T-helper 2 cell treated with Interferon-gamma antibody and Interleukin-4, amounts not matched to agents 5 μg/mL and 100 μg/mL, for 36 hours (primary cell): ENCODE measurements at regions not wholly inside any gene's neighbourhood (a gene's known extent, or its start where the extent isn't known, plus 50 kb on each side); places are given as distances from the start of the nearest gene placed in this dataset.
A peak's percentile ranks its signal among the peaks of the same experiment; 100 is the strongest.

Experiments used
- DNase-seq: peaks from one replicate; pipeline ENCODE4 v3.0.0; 2021; ENCODE audit warnings: low spot score
- H3K27ac Mint-ChIP-seq: one replicate; pipeline ENCODE4 v1.8.0; 2021; ENCODE audit warnings: mild to moderate bottlenecking, mixed read lengths
- H3K27me3 Mint-ChIP-seq: one replicate; pipeline ENCODE4 v1.8.0; 2021; ENCODE audit warnings: low read depth, mixed read lengths
- H3K36me3 Mint-ChIP-seq: one replicate; pipeline ENCODE4 v1.8.0; 2021; ENCODE audit warnings: low read depth, mixed read lengths
- H3K4me1 Mint-ChIP-seq: one replicate; pipeline ENCODE4 v1.8.0; 2021; ENCODE audit warnings: low read depth, mixed read lengths
- H3K4me3 Mint-ChIP-seq: one replicate; pipeline ENCODE4 v1.8.0; 2022; ENCODE audit warnings: mild to moderate bottlenecking, moderate library complexity, mixed read lengths
- H3K9me3 Mint-ChIP-seq: one replicate; pipeline ENCODE4 v1.8.0; 2021; ENCODE audit warnings: mixed read lengths

- Mint-ChIP-seq H3K27me3 (peaks cover 18% of the 10 kb centered on the region), H3K4me1 (no peaks in the 10 kb centered on the region), H3K9me3 (no peaks in the 10 kb centered on the region), H3K36me3 (no peaks in the 10 kb centered on the region), H3K4me3 (peak overlapping the region; percentile 37), H3K27ac (no peak overlapping the region)
- DNase-seq = peak; percentile 75
Measured at GRCh38 chr2:9142551-9143263, 63.9 kb upstream of the ASAP2 start.

GRCh38 chr2:9141706-9142460 lies 64.7 kb upstream of the ASAP2 start:
- no peaks in the 10 kb centered on the region for H3K4me1 Mint-ChIP-seq
- no peak overlapping the region for H3K27ac Mint-ChIP-seq
- no peaks in the 10 kb centered on the region for H3K36me3 Mint-ChIP-seq
- no peaks in the 10 kb centered on the region for H3K9me3 Mint-ChIP-seq
- no peak overlapping the region for H3K4me3 Mint-ChIP-seq
- peaks cover 18% of the 10 kb centered on the region for H3K27me3 Mint-ChIP-seq
- no peak for DNase-seq

- DNase-seq = no peak
- H3K4me3 Mint-ChIP-seq = no peak overlapping the region
- no peaks in the 10 kb centered on the region for H3K9me3 Mint-ChIP-seq
- no peaks in the 10 kb centered on the region for H3K4me1 Mint-ChIP-seq
- H3K27me3 Mint-ChIP-seq = peaks cover 18% of the 10 kb centered on the region
- no peaks in the 10 kb centered on the region for H3K36me3 Mint-ChIP-seq
- no peak overlapping the region for H3K27ac Mint-ChIP-seq
Measured at GRCh38 chr2:9141091-9141667, 65.4 kb upstream of the ASAP2 start.

- Mint-ChIP-seq H3K4me3 (no peak overlapping the region), H3K27ac (no peak overlapping the region), H3K9me3 (no peaks in the 10 kb centered on the region), H3K4me1 (no peaks in the 10 kb centered on the region), H3K36me3 (no peaks in the 10 kb centered on the region), H3K27me3 (peaks cover 18% of the 10 kb centered on the region)
- no peak for DNase-seq
Measured at GRCh38 chr2:9140645-9141044, 66.0 kb upstream of the ASAP2 start.

GRCh38 chr2:9139491-9140443 lies 66.8 kb upstream of the ASAP2 start:
- no peaks in the 10 kb centered on the region for H3K4me1 Mint-ChIP-seq
- H3K27me3 Mint-ChIP-seq = peaks cover 15% of the 10 kb centered on the region
- no peak overlapping the region for H3K4me3 Mint-ChIP-seq
- H3K36me3 Mint-ChIP-seq = no peaks in the 10 kb centered on the region
- peak; percentile 53 for DNase-seq
- no peaks in the 10 kb centered on the region for H3K9me3 Mint-ChIP-seq
- H3K27ac Mint-ChIP-seq = no peak overlapping the region

GRCh38 chr2:9137379-9138150 lies 69.0 kb upstream of the ASAP2 start:
- Mint-ChIP-seq H3K27ac (no peak overlapping the region), H3K36me3 (no peaks in the 10 kb centered on the region), H3K9me3 (no peaks in the 10 kb centered on the region), H3K4me3 (no peak overlapping the region), H3K27me3 (peaks cover 10% of the 10 kb centered on the region), H3K4me1 (no peaks in the 10 kb centered on the region)
- DNase-seq = no peak

- Mint-ChIP-seq H3K4me3 (no peak overlapping the region), H3K36me3 (no peaks in the 10 kb centered on the region), H3K27ac (no peak overlapping the region), H3K27me3 (peaks cover 2% of the 10 kb centered on the region), H3K9me3 (no peaks in the 10 kb centered on the region), H3K4me1 (no peaks in the 10 kb centered on the region)
- DNase-seq = no peak
Measured at GRCh38 chr2:9135822-9136558, 70.6 kb upstream of the ASAP2 start.

- Mint-ChIP-seq H3K36me3 (no peaks in the 10 kb centered on the region), H3K4me3 (no peak overlapping the region), H3K27me3 (peaks cover 2% of the 10 kb centered on the region), H3K9me3 (no peaks in the 10 kb centered on the region), H3K4me1 (no peaks in the 10 kb centered on the region), H3K27ac (no peak overlapping the region)
- no peak for DNase-seq
Measured at GRCh38 chr2:9127316-9127715, 79.3 kb upstream of the ASAP2 start.

- H3K4me3 Mint-ChIP-seq = no peak overlapping the region
- H3K36me3 Mint-ChIP-seq = no peaks in the 10 kb centered on the region
- no peaks in the 10 kb centered on the region for H3K4me1 Mint-ChIP-seq
- no peak overlapping the region for H3K27ac Mint-ChIP-seq
- no peaks in the 10 kb centered on the region for H3K9me3 Mint-ChIP-seq
- DNase-seq = no peak
- H3K27me3 Mint-ChIP-seq = peaks cover 2% of the 10 kb centered on the region
Measured at GRCh38 chr2:9126540-9126939, 80.1 kb upstream of the ASAP2 start.

- no peak overlapping the region for H3K4me3 Mint-ChIP-seq
- no peak for DNase-seq
- H3K4me1 Mint-ChIP-seq = no peaks in the 10 kb centered on the region
- no peak overlapping the region for H3K27ac Mint-ChIP-seq
- no peaks in the 10 kb centered on the region for H3K9me3 Mint-ChIP-seq
- no peaks in the 10 kb centered on the region for H3K27me3 Mint-ChIP-seq
- H3K36me3 Mint-ChIP-seq = no peaks in the 10 kb centered on the region
Measured at GRCh38 chr2:9124231-9124741, 82.3 kb upstream of the ASAP2 start.

GRCh38 chr2:9123069-9123468 lies 83.5 kb upstream of the ASAP2 start:
- H3K36me3 Mint-ChIP-seq = no peaks in the 10 kb centered on the region
- no peaks in the 10 kb centered on the region for H3K9me3 Mint-ChIP-seq
- H3K4me3 Mint-ChIP-seq = no peak overlapping the region
- H3K27ac Mint-ChIP-seq = no peak overlapping the region
- H3K4me1 Mint-ChIP-seq = no peaks in the 10 kb centered on the region
- DNase-seq = no peak
- no peaks in the 10 kb centered on the region for H3K27me3 Mint-ChIP-seq

- no peaks in the 10 kb centered on the region for H3K36me3 Mint-ChIP-seq
- no peaks in the 10 kb centered on the region for H3K4me1 Mint-ChIP-seq
Measured at GRCh38 chr2:9122367-9122766, 84.2 kb upstream of the ASAP2 start.

More at GRCh38 chr2:9122367-9122766, 84.2 kb upstream of the ASAP2 start:
- no peak overlapping the region for H3K4me3 Mint-ChIP-seq
- no peaks in the 10 kb centered on the region for H3K9me3 Mint-ChIP-seq
- DNase-seq = no peak
- H3K27ac Mint-ChIP-seq = no peak overlapping the region
- no peaks in the 10 kb centered on the region for H3K27me3 Mint-ChIP-seq
